A549 (cell line): ENCODE measurements at regions not wholly inside any gene's neighbourhood (a gene's known extent, or its start where the extent isn't known, plus 50 kb on each side); places are given as distances from the start of the nearest gene placed in this dataset.

Experiments used
- ATAC-seq, 2 experiments: fragments of 200-7000 bp in 1 of 2; fragments of >200 bp in 1 of 2; cut with Nextera tagmentation in 1 of 2; cut with Tn5 transposase in 1 of 2; 3 replicates each; pipeline versions ENCODE4 v1.8.0 to v1.9.1; 2018 to 2020; ENCODE audit warnings: mild to moderate bottlenecking in 1 of 2, moderate library complexity in 1 of 2
- CTCF ChIA-PET: fragments of 300-600 bp; sonication (Branson Sonifier 250); formaldehyde crosslinking; extraction: SDS; loops from one replicate; lab custom pipeline; 2021; ENCODE audit warnings: antibody characterized with exemption, inconsistent platforms; lab: Yijun Ruan, JAX
- POLR2A ChIA-PET: fragments of 350-600 bp; formaldehyde crosslinking; extraction: SDS; loops from one replicate; lab custom pipeline; 2021; ENCODE audit warnings: antibody characterized with exemption, inconsistent platforms; lab: Yijun Ruan, JAX
- DNase-seq, 2 experiments: peaks; one replicate each; pipeline versions ENCODE4 v3.0.0 to v3.0.0-alpha.2; 2011 to 2016; ENCODE audit warnings: low read depth in 1 of 2, low spot score in 1 of 2
- FAIRE-seq: peaks from 2 replicates; lab custom pipeline; 2011; peaks lifted over from hg19 to GRCh38; lab: Jason Lieb, UNC
- H3K27ac ChIP-seq, 2 experiments: fragments of >200 bp; sonication (Bioruptor Twin); formaldehyde crosslinking; 3 replicates each; pipeline ENCODE4 v1.5.1; 2016 to 2017
- H3K4me1 ChIP-seq: fragments of >200 bp; sonication (Bioruptor Twin); formaldehyde crosslinking; 3 replicates; pipeline ENCODE4 v1.6.1; 2016
- H3K4me2 ChIP-seq: fragments of >200 bp; sonication (Bioruptor Twin); formaldehyde crosslinking; 3 replicates; pipeline ENCODE4 v1.6.1; 2016
- H3K4me3 ChIP-seq: fragments of >200 bp; sonication (Bioruptor Twin); formaldehyde crosslinking; 3 replicates; pipeline ENCODE4 v1.5.1; 2016
- H3K9me3 ChIP-seq: fragments of >200 bp; sonication (Bioruptor Twin); formaldehyde crosslinking; 3 replicates; pipeline ENCODE4 v1.6.1; 2016
- BHLHE40 ChIP-seq: IDR thresholded peaks from 2 replicates; pipeline ENCODE4 v1.6.1; 2012; ENCODE audit warnings: low read depth, low read length, inconsistent platforms
- CBX8 ChIP-seq: fragments of 200-600 bp; sonication (generic); IDR thresholded peaks from 2 replicates; pipeline ENCODE4 v1.6.1; 2016
- FOSB ChIP-seq: fragments of 250-450 bp; sonication (Bioruptor Pico); IDR thresholded peaks from 2 replicates; pipeline ENCODE4 v1.5.0; 2020; ENCODE audit warnings: mild to moderate bottlenecking, moderate library complexity
- FOSL2 ChIP-seq, 2 experiments: fragments of 450-650 bp in 1 of 2; fragments of >200 bp in 1 of 2; sonication (Bioruptor Twin) in 1 of 2; formaldehyde crosslinking; IDR thresholded peaks; 2 replicates each; pipeline versions ENCODE4 v1.5.0 to v1.6.1; 2016 to 2020; ENCODE audit warnings: mild to moderate bottlenecking in 1 of 2, moderate library complexity in 1 of 2
- GATA3 ChIP-seq: IDR thresholded peaks from 2 replicates; pipeline ENCODE4 v1.6.1; 2012; ENCODE audit warnings: borderline replicate concordance
- HOXA7 ChIP-seq: fragments of 250-450 bp; sonication (Bioruptor Pico); IDR thresholded peaks from 2 replicates; pipeline ENCODE4 v1.5.0; 2020; ENCODE audit warnings: mild to moderate bottlenecking, moderate library complexity
- HOXB5 ChIP-seq: fragments of 250-450 bp; sonication (Bioruptor Pico); IDR thresholded peaks from 2 replicates; pipeline ENCODE4 v1.5.0; 2020; ENCODE audit warnings: mild to moderate bottlenecking, moderate library complexity
- JUNB ChIP-seq: fragments of >200 bp; sonication (Bioruptor Twin); formaldehyde crosslinking; IDR thresholded peaks from 2 replicates; pipeline ENCODE4 v1.6.1; 2016
- MAZ ChIP-seq: fragments of 150-350 bp; IDR thresholded peaks from 2 replicates; pipeline ENCODE4 v1.6.1; 2014; ENCODE audit warnings: antibody characterized with exemption, low read depth, low read length, borderline replicate concordance
- NPAS2 ChIP-seq: fragments of 250-450 bp; sonication (Bioruptor Pico); IDR thresholded peaks from 2 replicates; pipeline ENCODE4 v1.8.0; 2022; ENCODE audit warnings: mild to moderate bottlenecking, moderate library complexity, borderline replicate concordance
- NR3C1 ChIP-seq: fragments of >200 bp; sonication (Bioruptor Twin); formaldehyde crosslinking; IDR thresholded peaks from 3 replicates; pipeline ENCODE4 v1.6.1; 2017
- PHF8 ChIP-seq: fragments of 200-600 bp; sonication (generic); IDR thresholded peaks from 2 replicates; pipeline ENCODE4 v1.6.1; 2016; ENCODE audit warnings: low read depth, mild to moderate bottlenecking, antibody characterized with exemption, moderate library complexity, borderline replicate concordance
- POLR2AphosphoS2 ChIP-seq: conservative IDR thresholded peaks from 2 replicates; pipeline ENCODE4 v1.6.1; 2012; ENCODE audit warnings: low read length, improper control_type of control experiment, inconsistent platforms
- RAD21 ChIP-seq, 2 experiments: fragments of >200 bp in 1 of 2; sonication (Bioruptor Twin) in 1 of 2; formaldehyde crosslinking in 1 of 2; IDR thresholded peaks in 1 of 2; conservative IDR thresholded peaks in 1 of 2; 2 replicates in 1 of 2; 3 replicates in 1 of 2; pipeline ENCODE4 v1.6.1; 2012 to 2018; ENCODE audit warnings: inconsistent platforms in 1 of 2
- RFX5 ChIP-seq: fragments of 450-650 bp; IDR thresholded peaks from 2 replicates; pipeline ENCODE4 v1.7.1; 2014; ENCODE audit warnings: antibody characterized with exemption, mild to moderate bottlenecking, moderate library complexity
- TFCP2L1 ChIP-seq: fragments of 250-450 bp; sonication (Bioruptor Pico); IDR thresholded peaks from 2 replicates; pipeline ENCODE4 v1.5.0; 2021; ENCODE audit warnings: mild to moderate bottlenecking
- TP53 ChIP-seq: fragments of 250-450 bp; sonication (Bioruptor Pico); IDR thresholded peaks from 2 replicates; pipeline ENCODE4 v1.5.0; 2021; ENCODE audit warnings: mild to moderate bottlenecking, moderate library complexity
- ZNF302 ChIP-seq: fragments of 250-450 bp; sonication (Bioruptor Pico); IDR thresholded peaks from 2 replicates; pipeline ENCODE4 v1.9.0; 2021; ENCODE audit warnings: inconsistent platforms, mild to moderate bottlenecking, moderate library complexity
- WGBS: methylation state at CpG from one replicate; pipeline ENCODE4 v1.1.6; 2017; ENCODE audit errors: missing lambda C conversion rate; 5-methylcytosine and 5-hydroxymethylcytosine counted together
- TF ChIP-seq, protein P1 (sequence below): fragments of >200 bp; sonication (Bioruptor Twin); formaldehyde crosslinking; IDR thresholded peaks from 3 replicates; pipeline ENCODE4 v1.5.1; 2016
- TF ChIP-seq, protein P2 (sequence below): fragments of >200 bp; sonication (Bioruptor Twin); formaldehyde crosslinking; IDR thresholded peaks from 2 replicates; pipeline ENCODE4 v1.6.1; 2016
- TF ChIP-seq, protein P3 (sequence below): fragments of 250-450 bp; sonication (Bioruptor Pico); IDR thresholded peaks from 2 replicates; pipeline ENCODE4 v1.5.0; 2020; ENCODE audit warnings: low read depth, mild to moderate bottlenecking, moderate library complexity

DNA sequence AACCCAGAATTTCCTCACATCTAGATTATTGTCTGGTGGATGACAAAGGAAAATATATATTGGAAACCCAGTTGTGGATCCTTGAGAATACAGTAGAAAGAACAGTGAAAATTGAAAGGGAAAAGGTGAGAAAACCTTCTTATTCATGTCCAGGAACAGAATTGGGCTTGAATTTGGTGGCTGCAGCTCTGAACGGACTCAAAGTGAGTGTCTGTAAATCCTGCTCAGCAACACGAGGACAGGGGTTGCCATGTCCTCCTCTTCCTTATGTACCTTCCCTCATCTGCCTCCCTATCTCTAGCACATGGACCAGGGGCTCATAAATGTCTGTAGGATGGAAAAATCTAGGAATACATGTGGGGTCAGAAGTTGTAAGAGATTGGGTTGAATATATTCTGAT, 152.2 kb downstream of the RPIA start:
- TF ChIP-seq RAD21 (conservative IDR thresholded peaks at IDR 0.05 in 1 of 2, IDR thresholded peaks at IDR 0.05 in 1 of 2) (no peak), RFX5 (no peak), BHLHE40 (no peak), TP53 (CRISPR knock-in tag) (no peak), PHF8 (no peak)
- TF ChIP-seq, protein P1, sequence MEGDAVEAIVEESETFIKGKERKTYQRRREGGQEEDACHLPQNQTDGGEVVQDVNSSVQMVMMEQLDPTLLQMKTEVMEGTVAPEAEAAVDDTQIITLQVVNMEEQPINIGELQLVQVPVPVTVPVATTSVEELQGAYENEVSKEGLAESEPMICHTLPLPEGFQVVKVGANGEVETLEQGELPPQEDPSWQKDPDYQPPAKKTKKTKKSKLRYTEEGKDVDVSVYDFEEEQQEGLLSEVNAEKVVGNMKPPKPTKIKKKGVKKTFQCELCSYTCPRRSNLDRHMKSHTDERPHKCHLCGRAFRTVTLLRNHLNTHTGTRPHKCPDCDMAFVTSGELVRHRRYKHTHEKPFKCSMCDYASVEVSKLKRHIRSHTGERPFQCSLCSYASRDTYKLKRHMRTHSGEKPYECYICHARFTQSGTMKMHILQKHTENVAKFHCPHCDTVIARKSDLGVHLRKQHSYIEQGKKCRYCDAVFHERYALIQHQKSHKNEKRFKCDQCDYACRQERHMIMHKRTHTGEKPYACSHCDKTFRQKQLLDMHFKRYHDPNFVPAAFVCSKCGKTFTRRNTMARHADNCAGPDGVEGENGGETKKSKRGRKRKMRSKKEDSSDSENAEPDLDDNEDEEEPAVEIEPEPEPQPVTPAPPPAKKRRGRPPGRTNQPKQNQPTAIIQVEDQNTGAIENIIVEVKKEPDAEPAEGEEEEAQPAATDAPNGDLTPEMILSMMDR, result no peak
- TF ChIP-seq, protein P2, sequence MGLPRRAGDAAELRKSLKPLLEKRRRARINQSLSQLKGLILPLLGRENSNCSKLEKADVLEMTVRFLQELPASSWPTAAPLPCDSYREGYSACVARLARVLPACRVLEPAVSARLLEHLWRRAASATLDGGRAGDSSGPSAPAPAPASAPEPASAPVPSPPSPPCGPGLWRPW, result no peak
- TF ChIP-seq, all 56 proteins: peak for 0
- WGBS, result 0% methylated on average over 2 of the region's 2 CpGs
- Histone ChIP-seq H3K27ac (no peak overlapping the region), H3K9me3 (no peaks in the 10 kb centered on the region), H3K4me3 (no peak overlapping the region), H3K4me1 (no peaks in the 10 kb centered on the region), H3K4me2 (no peak overlapping the region)
- ChIA-PET CTCF (no interaction called here), POLR2A (no interaction called here)
- DNase-seq (no peak), FAIRE-seq (no peak), ATAC-seq (no peak)

DNA sequence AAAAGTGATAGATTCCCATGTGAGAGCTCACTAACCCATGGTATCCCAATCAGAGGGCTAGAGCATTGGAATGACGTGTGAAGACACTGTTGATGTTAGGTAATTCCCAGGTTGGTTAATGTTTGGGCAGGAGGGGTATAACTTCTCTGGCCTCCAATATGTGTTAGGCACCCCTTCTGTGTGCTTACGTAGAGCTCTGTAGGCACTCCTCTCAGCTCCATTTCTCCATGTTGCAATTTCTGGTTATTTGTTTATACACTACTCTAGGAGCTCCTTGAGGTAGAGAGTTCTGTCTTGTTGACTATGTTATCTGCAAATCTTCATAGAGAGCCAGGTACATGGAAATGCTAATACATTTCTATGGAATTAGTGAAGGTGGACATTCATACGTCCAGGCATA, 153.5 kb downstream of the RPIA start:
- TF ChIP-seq NPAS2 (no peak), POLR2AphosphoS2 (no peak), HOXA7 (CRISPR knock-in tag) (no peak), FOSB (CRISPR knock-in tag) (no peak), RFX5 (no peak), RAD21 (conservative IDR thresholded peaks at IDR 0.05 in 1 of 2, IDR thresholded peaks at IDR 0.05 in 1 of 2) (no peak), HOXB5 (no peak), GATA3 (no peak), ZNF302 (CRISPR knock-in tag) (no peak), MAZ (no peak), NR3C1 (no peak), FOSL2 (IDR thresholded peaks at IDR 0.05) (no peak), FOSL2 (CRISPR knock-in tag; IDR thresholded peaks at IDR 0.05) (no peak), TFCP2L1 (no peak), CBX8 (no peak), JUNB (no peak)
- TF ChIP-seq, protein P1, result no peak
- TF ChIP-seq, protein P3, sequence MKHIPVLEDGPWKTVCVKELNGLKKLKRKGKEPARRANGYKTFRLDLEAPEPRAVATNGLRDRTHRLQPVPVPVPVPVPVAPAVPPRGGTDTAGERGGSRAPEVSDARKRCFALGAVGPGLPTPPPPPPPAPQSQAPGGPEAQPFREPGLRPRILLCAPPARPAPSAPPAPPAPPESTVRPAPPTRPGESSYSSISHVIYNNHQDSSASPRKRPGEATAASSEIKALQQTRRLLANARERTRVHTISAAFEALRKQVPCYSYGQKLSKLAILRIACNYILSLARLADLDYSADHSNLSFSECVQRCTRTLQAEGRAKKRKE (CRISPR knock-in tag), result no peak
- TF ChIP-seq, protein P2, result no peak
- CTCF ChIA-PET, result interaction anchor here (1.0 to 1.2 kb wide), 2 partner anchors 9 to 35 kb away, joined by 4 read pairs; no protein-coding TSS in a partner anchor
- Histone ChIP-seq H3K27ac (no peak overlapping the region), H3K4me1 (no peaks in the 10 kb centered on the region), H3K4me2 (no peak overlapping the region), H3K4me3 (no peak overlapping the region), H3K9me3 (no peaks in the 10 kb centered on the region)
- no peak for ATAC-seq
- POLR2A ChIA-PET, result no interaction called here
- no peak for FAIRE-seq
- DNase-seq, result no peak
- 3% methylated on average over 3 of the region's 3 CpGs for WGBS
